GM12872 (cell line): ENCODE measurements at regions not wholly inside any gene's neighbourhood (a gene's known extent, or its start where the extent isn't known, plus 50 kb on each side); places are given as distances from the start of the nearest gene placed in this dataset.

Experiments
- TF ChIP-seq, protein P1 (sequence below): IDR thresholded peaks from 3 replicates; pipeline ENCODE4 v1.5.1; 2011; ENCODE audit warnings: low read depth, mild to moderate bottlenecking, low read length, moderate library complexity; ENCODE audit not compliant: insufficient read depth

DNA sequence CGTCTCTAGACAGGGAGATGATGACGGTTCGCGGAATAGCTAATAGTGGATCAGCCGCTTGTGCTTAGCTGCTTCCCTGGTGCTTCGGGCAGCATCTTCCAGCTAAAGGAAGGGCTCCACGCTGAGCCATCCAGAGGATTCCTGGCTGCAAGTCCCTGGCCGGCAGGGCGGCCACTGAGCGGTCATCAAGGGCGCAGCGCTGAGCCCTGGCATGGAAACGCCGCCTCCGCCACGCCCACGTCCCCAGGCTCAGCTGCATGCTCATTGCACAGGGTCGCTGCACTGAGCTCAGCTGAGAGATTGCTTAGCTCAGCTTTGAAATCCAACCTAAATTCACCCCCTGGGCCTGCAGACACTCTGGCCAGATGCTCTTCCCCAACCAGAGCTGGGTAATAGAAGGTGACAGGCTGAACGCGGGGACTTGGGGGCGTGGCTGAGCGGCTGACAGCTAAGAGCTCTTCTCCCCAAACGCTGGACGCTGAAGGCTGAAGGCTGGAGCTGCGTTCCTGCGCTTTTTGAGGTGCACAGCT is 118.2 kb upstream of the KIT start:
- TF ChIP-seq, protein P1, sequence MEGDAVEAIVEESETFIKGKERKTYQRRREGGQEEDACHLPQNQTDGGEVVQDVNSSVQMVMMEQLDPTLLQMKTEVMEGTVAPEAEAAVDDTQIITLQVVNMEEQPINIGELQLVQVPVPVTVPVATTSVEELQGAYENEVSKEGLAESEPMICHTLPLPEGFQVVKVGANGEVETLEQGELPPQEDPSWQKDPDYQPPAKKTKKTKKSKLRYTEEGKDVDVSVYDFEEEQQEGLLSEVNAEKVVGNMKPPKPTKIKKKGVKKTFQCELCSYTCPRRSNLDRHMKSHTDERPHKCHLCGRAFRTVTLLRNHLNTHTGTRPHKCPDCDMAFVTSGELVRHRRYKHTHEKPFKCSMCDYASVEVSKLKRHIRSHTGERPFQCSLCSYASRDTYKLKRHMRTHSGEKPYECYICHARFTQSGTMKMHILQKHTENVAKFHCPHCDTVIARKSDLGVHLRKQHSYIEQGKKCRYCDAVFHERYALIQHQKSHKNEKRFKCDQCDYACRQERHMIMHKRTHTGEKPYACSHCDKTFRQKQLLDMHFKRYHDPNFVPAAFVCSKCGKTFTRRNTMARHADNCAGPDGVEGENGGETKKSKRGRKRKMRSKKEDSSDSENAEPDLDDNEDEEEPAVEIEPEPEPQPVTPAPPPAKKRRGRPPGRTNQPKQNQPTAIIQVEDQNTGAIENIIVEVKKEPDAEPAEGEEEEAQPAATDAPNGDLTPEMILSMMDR, result no peak

DNA sequence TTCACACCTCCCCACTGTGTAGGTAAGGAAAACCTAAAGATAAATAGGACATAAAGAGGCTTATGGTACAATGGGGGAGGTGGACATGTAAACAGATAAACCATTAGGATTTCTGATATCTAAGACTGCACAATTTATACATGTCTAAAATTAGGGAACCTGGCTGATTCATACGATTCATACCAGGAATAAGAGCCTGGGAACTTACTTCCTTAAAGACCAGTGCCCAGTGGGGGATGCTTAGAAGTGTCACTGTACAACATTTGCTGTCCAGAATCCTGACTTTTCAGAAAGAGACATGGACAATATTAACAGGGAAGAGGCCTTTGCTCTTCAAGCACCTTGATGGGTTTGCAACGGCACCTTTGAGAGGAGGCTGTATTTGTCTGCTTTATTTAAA is 116.8 kb upstream of the KIT start:
- TF ChIP-seq, protein P1, result no peak

DNA sequence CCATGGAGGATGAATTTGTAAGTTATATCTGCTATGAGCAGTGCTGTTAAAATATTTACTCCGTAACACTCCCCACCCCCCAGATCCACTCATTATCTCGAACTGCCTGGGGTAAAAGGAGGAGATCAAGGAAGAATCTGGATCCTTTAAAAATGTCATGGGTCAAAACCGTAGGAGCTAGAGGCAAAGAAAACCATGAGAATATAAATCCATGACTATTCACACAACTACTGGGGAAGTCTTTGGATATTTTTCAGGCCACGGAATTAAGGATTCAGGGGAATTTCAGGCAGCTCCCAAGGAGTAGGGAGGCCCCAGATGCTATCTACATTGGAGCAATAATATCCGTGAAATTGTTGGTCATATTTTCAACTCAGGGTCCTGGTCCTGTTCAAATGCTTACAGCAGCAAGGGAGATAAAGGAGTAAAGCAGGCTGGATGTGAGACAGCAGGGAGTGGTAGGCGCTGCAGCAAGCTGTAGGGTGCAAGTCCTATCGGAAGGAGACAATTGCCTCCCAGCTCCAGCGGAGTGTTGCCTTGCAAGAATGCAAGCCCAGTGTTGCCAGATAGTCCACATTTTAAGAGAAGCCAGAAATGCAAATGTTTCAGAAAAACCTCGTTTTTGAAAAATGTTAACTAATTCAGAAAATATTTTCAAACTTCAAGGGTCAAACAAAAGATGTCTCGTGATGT is 116.2 kb upstream of the KIT start:
- TF ChIP-seq, protein P1, result no peak

DNA sequence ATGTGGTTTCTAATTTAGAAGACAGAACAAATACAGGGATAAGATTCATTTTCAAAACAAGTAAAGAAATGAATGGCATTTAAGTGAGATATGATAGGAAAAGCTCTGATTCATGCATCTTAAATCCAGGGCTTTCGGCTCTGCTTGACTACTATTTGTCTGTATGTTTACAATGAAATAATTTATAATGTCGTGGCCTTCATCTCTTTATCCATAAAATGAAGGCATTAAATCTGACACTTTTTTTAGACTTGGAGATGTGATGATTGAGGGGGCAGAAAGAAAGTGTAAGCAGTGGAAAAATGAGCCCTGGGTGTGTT is 115.7 kb upstream of the KIT start:
- TF ChIP-seq, protein P1, result no peak

DNA sequence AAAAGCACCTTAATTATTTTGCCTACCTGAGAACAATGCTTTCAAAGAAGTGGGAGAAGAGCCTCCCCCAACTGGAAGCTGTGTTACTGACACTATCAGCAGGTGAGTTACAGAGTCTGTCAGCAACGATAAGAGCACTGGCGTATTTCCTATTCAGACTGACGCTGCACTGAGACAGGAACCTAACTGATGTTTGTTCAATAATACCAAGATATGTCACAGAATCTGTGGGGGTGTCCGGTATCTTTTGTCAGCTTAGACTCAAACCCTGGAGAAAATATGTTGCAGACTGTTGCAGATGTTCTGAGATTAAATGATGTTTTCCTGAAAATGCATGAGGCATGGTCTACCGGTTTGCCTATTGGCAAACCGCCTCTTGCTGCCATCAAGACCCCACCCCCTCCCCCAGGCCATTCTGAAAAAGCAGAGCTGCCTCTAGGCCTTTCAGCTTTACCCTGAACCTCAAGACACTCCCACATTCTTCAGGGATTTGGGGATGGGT is 115.2 kb upstream of the KIT start:
- TF ChIP-seq, protein P1, result no peak

DNA sequence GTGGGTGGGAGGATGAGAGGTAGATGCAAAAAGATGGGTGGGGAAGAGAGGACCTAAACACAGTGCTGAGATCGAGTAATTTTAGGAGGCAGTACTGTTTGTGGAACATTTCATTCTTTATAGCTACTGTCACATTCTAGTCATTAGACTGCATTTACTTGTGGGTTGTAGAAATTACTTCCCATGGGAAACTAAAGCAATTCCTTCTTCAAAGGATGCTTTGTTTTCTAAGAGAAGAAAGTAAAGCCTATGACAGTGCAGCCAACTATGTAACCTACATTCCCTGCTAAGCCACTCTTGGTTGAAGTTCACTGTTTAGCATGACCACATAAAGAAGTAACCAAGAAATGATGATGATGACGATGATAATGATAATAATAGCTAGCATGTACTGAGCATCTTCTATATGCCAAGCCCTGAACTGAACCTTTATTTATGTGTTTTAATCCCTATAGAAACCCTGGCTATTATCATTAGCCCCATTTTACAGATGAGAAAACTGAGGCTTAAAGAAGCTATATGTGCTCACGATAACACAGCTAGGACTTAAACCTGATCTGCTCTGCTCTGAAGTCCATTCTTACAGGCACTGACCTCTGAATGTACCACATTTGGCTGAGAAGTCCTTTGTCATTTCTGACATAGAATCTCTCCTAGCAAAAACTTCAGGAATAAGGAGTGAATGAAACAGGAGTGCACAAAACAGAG is 114.5 kb upstream of the KIT start:
- TF ChIP-seq, protein P1, result no peak

DNA sequence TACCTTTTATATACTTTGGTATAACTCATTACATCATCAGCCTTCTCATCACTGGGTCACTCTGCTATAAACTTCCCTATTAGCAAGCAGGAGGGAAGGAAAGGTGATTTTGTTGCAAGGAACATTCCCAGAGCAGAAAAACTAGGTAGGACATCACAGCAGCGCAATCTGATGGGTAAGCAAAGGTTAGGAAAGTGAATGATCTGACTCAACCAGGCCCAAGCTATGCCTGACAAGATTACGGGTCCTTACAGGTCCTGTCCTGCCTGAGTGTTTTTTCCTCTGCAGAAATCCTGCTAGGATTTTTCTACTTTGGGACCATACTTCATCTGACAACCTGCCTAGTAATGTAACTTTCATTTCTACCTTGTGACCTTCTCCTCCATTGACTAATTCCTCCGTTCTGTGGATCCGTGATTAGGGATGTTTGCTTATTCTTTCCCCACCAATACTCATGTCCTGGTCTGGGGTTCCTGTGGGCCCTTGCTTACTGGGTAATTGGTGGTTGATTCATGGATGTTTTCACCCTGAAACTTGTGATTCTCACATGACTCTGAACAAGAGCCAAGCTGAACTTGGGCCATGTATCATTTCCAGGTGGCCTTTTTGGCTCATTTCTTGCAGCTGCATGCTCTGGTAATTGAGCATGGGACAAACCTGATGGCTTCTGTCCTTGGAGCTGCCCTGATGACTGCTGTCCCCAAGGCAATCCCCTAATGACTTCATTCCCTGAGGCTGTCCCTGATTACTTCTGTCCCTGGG is 111.9 kb upstream of the KIT start:
- TF ChIP-seq, protein P1, result no peak
